ENCODE measurements at regions not wholly inside any gene's neighbourhood (a gene's known extent, or its start where the extent isn't known, plus 50 kb on each side); places are given as distances from the start of the nearest gene placed in this dataset.
"Not testable (repeated sequence)": the region's sequence is repeated elsewhere in the genome, so short reads cannot be mapped to it uniquely, and the experiment has no call there.

- no peak for DNase-seq
Measured at GRCh38 chr21:23809573-23809972, 1797.7 kb downstream of the MRPL39 start.

- not testable (repeated sequence) for DNase-seq
Measured at GRCh38 chr21:23806966-23807548, 1800.2 kb downstream of the MRPL39 start.

GRCh38 chr21:23804866-23805265 lies 1802.4 kb downstream of the MRPL39 start:
- no peak for DNase-seq

GRCh38 chr21:23801292-23801691 lies 1806.0 kb downstream of the MRPL39 start:
- no peak for DNase-seq

- DNase-seq: no peak
Measured at GRCh38 chr21:23799376-23799775, 1807.9 kb downstream of the MRPL39 start.

GRCh38 chr21:23792300-23792699 lies 1815.0 kb downstream of the MRPL39 start:
- no peak for DNase-seq

- DNase-seq: no peak
Measured at GRCh38 chr21:23789864-23790263, 1817.4 kb downstream of the MRPL39 start.

- no peak for DNase-seq
Measured at GRCh38 chr21:23780326-23780725, 1827.0 kb downstream of the MRPL39 start.

GRCh38 chr21:23743821-23744220 lies 1863.5 kb downstream of the MRPL39 start:
- DNase-seq: no peak

- no peak for DNase-seq
Measured at GRCh38 chr21:23740463-23740862, 1866.8 kb downstream of the MRPL39 start.

GRCh38 chr21:23732776-23733175 lies 1874.5 kb downstream of the MRPL39 start:
- no peak for DNase-seq

- no peak for DNase-seq
Measured at GRCh38 chr21:23729331-23729730, 1878.0 kb downstream of the MRPL39 start.

GRCh38 chr21:23725576-23725975 lies 1881.7 kb downstream of the MRPL39 start:
- DNase-seq: no peak

- no peak for DNase-seq
Measured at GRCh38 chr21:23718446-23719285, 1888.6 kb downstream of the MRPL39 start.

GRCh38 chr21:23712166-23712565 lies 1895.1 kb downstream of the MRPL39 start:
- DNase-seq: no peak

GRCh38 chr21:23706431-23706830 lies 1900.8 kb downstream of the MRPL39 start:
- no peak for DNase-seq

- DNase-seq: no peak
Measured at GRCh38 chr21:23699402-23699801, 1907.9 kb downstream of the MRPL39 start.

- no peak for DNase-seq
Measured at GRCh38 chr21:23698619-23699018, 1908.7 kb downstream of the MRPL39 start.

- DNase-seq: no peak
Measured at GRCh38 chr21:23695443-23695842, 1911.8 kb downstream of the MRPL39 start.

GRCh38 chr21:23694390-23694789 lies 1912.9 kb downstream of the MRPL39 start:
- DNase-seq: no peak

- no peak for DNase-seq
Measured at GRCh38 chr21:23690316-23690715, 1917.0 kb downstream of the MRPL39 start.

- no peak for DNase-seq
Measured at GRCh38 chr21:23686737-23687523, 1920.4 kb downstream of the MRPL39 start.

GRCh38 chr21:23684431-23684830 lies 1922.8 kb downstream of the MRPL39 start:
- no peak for DNase-seq

GRCh38 chr21:23664193-23664694 lies 1943.0 kb downstream of the MRPL39 start:
- DNase-seq: no peak
